ENCODE measurements at regions not wholly inside any gene's neighbourhood (a gene's known extent, or its start where the extent isn't known, plus 50 kb on each side); places are given as distances from the start of the nearest gene placed in this dataset.

- TF ChIP-seq, protein P1, sequence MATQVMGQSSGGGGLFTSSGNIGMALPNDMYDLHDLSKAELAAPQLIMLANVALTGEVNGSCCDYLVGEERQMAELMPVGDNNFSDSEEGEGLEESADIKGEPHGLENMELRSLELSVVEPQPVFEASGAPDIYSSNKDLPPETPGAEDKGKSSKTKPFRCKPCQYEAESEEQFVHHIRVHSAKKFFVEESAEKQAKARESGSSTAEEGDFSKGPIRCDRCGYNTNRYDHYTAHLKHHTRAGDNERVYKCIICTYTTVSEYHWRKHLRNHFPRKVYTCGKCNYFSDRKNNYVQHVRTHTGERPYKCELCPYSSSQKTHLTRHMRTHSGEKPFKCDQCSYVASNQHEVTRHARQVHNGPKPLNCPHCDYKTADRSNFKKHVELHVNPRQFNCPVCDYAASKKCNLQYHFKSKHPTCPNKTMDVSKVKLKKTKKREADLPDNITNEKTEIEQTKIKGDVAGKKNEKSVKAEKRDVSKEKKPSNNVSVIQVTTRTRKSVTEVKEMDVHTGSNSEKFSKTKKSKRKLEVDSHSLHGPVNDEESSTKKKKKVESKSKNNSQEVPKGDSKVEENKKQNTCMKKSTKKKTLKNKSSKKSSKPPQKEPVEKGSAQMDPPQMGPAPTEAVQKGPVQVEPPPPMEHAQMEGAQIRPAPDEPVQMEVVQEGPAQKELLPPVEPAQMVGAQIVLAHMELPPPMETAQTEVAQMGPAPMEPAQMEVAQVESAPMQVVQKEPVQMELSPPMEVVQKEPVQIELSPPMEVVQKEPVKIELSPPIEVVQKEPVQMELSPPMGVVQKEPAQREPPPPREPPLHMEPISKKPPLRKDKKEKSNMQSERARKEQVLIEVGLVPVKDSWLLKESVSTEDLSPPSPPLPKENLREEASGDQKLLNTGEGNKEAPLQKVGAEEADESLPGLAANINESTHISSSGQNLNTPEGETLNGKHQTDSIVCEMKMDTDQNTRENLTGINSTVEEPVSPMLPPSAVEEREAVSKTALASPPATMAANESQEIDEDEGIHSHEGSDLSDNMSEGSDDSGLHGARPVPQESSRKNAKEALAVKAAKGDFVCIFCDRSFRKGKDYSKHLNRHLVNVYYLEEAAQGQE (IDR thresholded peaks at IDR 0.05; ENCODE audit: low read depth), result no peak
- TF ChIP-seq SIN3A (IDR thresholded peaks at IDR 0.05; ENCODE audit: low read depth), result no peak
- TF ChIP-seq POLR2A (IDR thresholded peaks at IDR 0.05; ENCODE audit: borderline replicate concordance, extremely low read depth, insufficient read depth, insufficient read length), result no peak
- no peak for TF ChIP-seq CEBPB (IDR thresholded peaks at IDR 0.05; ENCODE audit: low read depth)
- no peak for TF ChIP-seq CBX3 (IDR thresholded peaks at IDR 0.05; ENCODE audit: low read depth)
- no peak for TF ChIP-seq SP1 (IDR thresholded peaks at IDR 0.05; ENCODE audit: low read depth)
- no peak for TF ChIP-seq TCF7L2 (IDR thresholded peaks at IDR 0.05; ENCODE audit: borderline replicate concordance, extremely low read depth, insufficient read depth, insufficient read length)
- no peak for TF ChIP-seq MAX (IDR thresholded peaks at IDR 0.05)
Observed at GRCh38 chr7:46989247-46989646, 592.7 kb downstream of the TNS3 start (continued).

DNA sequence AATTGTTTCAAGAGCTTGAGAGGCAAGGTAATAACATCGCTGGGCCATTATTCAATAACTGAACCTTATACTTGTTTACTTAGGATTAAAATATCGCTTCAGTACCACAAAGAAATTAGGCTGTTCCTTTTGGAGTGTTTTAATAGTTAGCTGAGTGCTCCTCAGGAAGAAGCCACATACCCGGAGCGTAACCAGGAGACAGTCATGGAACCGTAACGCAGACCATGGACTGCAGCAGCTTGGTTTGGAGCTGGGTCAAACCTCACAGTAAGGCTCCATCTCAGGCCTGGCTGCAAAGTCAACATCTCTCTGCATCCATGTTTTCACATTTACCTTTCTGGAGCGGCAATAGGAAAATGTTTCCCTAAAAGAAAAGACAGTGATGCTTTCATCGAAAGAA lies 599.0 kb downstream of the TNS3 start:
- no peaks in the 10 kb centered on the region for H3K9me3 ChIP-seq (ENCODE audit: control insufficient read depth in 1 of 2, insufficient read depth in 1 of 2, low read depth in 1 of 2, low read length in 2 of 2)
- H4K20me1 ChIP-seq (ENCODE audit: insufficient read depth), result no peaks in the 10 kb centered on the region
- no peaks in the 10 kb centered on the region for H3K79me2 ChIP-seq (ENCODE audit: insufficient read depth, low read length)
- H3K9me2 ChIP-seq (ENCODE audit: insufficient read depth), result no peaks in the 10 kb centered on the region; the same call in 1 of the 2 replicates
- H3K9ac ChIP-seq (ENCODE audit: low read length), result no peak overlapping the region
- CTCF ChIA-PET, result no interaction called here
- no peak overlapping the region for H2AFZ ChIP-seq (ENCODE audit: low read depth, low read length, poor library complexity, severe bottlenecking)
- H3K27me3 ChIP-seq (ENCODE audit: insufficient read depth, low read length), result no peaks in the 10 kb centered on the region
- RAD21 ChIA-PET (ENCODE audit: low non-redundant PET in 1 of 2, low total read pairs in 2 of 2, uncharacterized antibody in 2 of 2, unreplicated experiment in 2 of 2), result no interaction called here
- TF ChIP-seq EZH2phosphoT487 (IDR thresholded peaks at IDR 0.05; ENCODE audit: borderline replicate concordance) (no peak), POLR2A (IDR thresholded peaks at IDR 0.05; ENCODE audit: borderline replicate concordance, extremely low read depth, insufficient read depth, insufficient read length) (no peak), ZFX (IDR thresholded peaks at IDR 0.05) (no peak), POLR2AphosphoS5 (IDR thresholded peaks at IDR 0.05; ENCODE audit: low read depth, low read length) (no peak), JUND (IDR thresholded peaks at IDR 0.05) (no peak), FOSL1 (IDR thresholded peaks at IDR 0.05; ENCODE audit: low read depth) (no peak)
- no peak overlapping the region for H3K27ac ChIP-seq (ENCODE audit: low read depth, low read length)
- DNase-seq (ENCODE audit: low read depth, low spot score) (no peak), ATAC-seq (no peak)
- POLR2A ChIA-PET, result no interaction called here
- no peak overlapping the region for H3K4me3 ChIP-seq (replicated peaks in 1 of 2; ENCODE audit: low read depth in 1 of 2, low read length in 2 of 2)
- H3K4me1 ChIP-seq (ENCODE audit: control insufficient read depth in 1 of 2, insufficient read depth in 2 of 2, low read length in 2 of 2), result no peaks in the 10 kb centered on the region
- H3K36me3 ChIP-seq (ENCODE audit: control insufficient read depth in 1 of 2, insufficient read depth in 2 of 2, low read length in 2 of 2), result no peaks in the 10 kb centered on the region
- intact Hi-C loops (cut with micrococcal nuclease), result no loop called here
- no peak overlapping the region for H3K4me2 ChIP-seq (ENCODE audit: low read length)
- no TSS peak for BruUV-seq (replicated peaks)
